ENCODE measurements at regions not wholly inside any gene's neighbourhood (a gene's known extent, or its start where the extent isn't known, plus 50 kb on each side); places are given as distances from the start of the nearest gene placed in this dataset.

- no peak overlapping the region for H3K27ac ChIP-seq
- no peak overlapping the region for H3K4me3 ChIP-seq
- H3K9me3 ChIP-seq: no peaks in the 10 kb centered on the region
- intact Hi-C loops (cut with DNase I): no loop called here
- ATAC-seq (no peak), DNase-seq (no peak)
- H3K4me1 ChIP-seq: no peaks in the 10 kb centered on the region
- WGBS, 3 donors: 92 to 100% (median 96%) methylated on average over 1 of the region's 1 CpG
- TF ChIP-seq CTCF (IDR thresholded peaks at IDR 0.05): no peak
- no peaks in the 10 kb centered on the region for H3K36me3 ChIP-seq (ENCODE audit: insufficient read depth in 1 of 2, low read depth in 1 of 2)
- H3K27me3 ChIP-seq (ENCODE audit: insufficient read depth in 3 of 3, low read length in 2 of 3): no peaks in the 10 kb centered on the region
Measured at GRCh38 chr2:129864719-129865118, 114.7 kb upstream of the RAB6C start.

GRCh38 chr2:129865976-129866375 is 113.5 kb upstream of the RAB6C start:
- Histone ChIP-seq H3K4me3 (no peak overlapping the region), H3K4me1 (no peaks in the 10 kb centered on the region), H3K27me3 (ENCODE audit: insufficient read depth in 3 of 3, low read length in 2 of 3) (no peaks in the 10 kb centered on the region), H3K36me3 (ENCODE audit: insufficient read depth in 1 of 2, low read depth in 1 of 2) (no peaks in the 10 kb centered on the region), H3K27ac (no peak overlapping the region), H3K9me3 (no peaks in the 10 kb centered on the region)
- WGBS, 3 donors: 88 to 91% (median 90%) methylated on average over 11 of the region's 11 CpGs
- intact Hi-C loops (cut with DNase I): no loop called here
- TF ChIP-seq CTCF (IDR thresholded peaks at IDR 0.05): no peak
- DNase-seq (no peak), ATAC-seq (no peak)

DNA sequence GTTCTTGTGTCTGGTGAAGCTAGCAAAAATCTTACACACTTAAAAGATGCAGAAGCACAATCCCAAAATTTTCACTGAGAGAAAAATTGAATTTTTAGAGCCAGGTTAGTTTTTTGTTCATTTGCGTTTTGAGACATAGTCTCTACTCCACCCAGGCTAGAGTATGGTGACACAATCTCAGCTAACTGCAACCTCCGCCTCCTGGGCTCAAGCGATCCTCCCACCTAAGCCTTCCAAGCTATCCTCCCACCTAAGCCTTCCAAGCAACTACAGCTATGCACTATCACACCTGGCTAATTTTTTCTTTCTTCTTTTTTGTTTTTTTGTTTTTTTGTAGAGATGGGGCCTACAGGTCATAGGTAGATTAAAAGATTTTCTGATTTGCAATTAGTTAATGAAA is 113.1 kb upstream of the RAB6C start:
- Histone ChIP-seq H3K4me3 (no peak overlapping the region), H3K9me3 (no peaks in the 10 kb centered on the region), H3K4me1 (no peaks in the 10 kb centered on the region), H3K36me3 (ENCODE audit: insufficient read depth in 1 of 2, low read depth in 1 of 2) (no peaks in the 10 kb centered on the region), H3K27ac (no peak overlapping the region), H3K27me3 (ENCODE audit: insufficient read depth in 3 of 3, low read length in 2 of 3) (no peaks in the 10 kb centered on the region)
- no peak for ATAC-seq
- intact Hi-C loops (cut with DNase I): no loop called here
- DNase-seq: no peak
- WGBS, 3 donors: 93 to 96% (median 95%) methylated on average over 3 of the region's 3 CpGs
- TF ChIP-seq CTCF (IDR thresholded peaks at IDR 0.05): no peak

GRCh38 chr2:129868151-129868550 is 111.3 kb upstream of the RAB6C start:
- no peaks in the 10 kb centered on the region for H3K27me3 ChIP-seq (ENCODE audit: insufficient read depth in 3 of 3, low read length in 2 of 3)
- 87 to 90% (median 88%) methylated on average over 8 of the region's 8 CpGs for WGBS, 3 donors
- no peak overlapping the region for H3K27ac ChIP-seq
- no peak overlapping the region for H3K4me3 ChIP-seq
- no peak for DNase-seq
- no peaks in the 10 kb centered on the region for H3K4me1 ChIP-seq
- no peaks in the 10 kb centered on the region for H3K9me3 ChIP-seq
- ATAC-seq: no peak
- no peaks in the 10 kb centered on the region for H3K36me3 ChIP-seq (ENCODE audit: insufficient read depth in 1 of 2, low read depth in 1 of 2)
- no peak for TF ChIP-seq CTCF (IDR thresholded peaks at IDR 0.05)
- intact Hi-C loops (cut with DNase I): no loop called here

GRCh38 chr2:129870685-129871241 is 108.7 kb upstream of the RAB6C start:
- no peak for ATAC-seq
- DNase-seq: no peak
- Histone ChIP-seq H3K36me3 (ENCODE audit: insufficient read depth in 1 of 2, low read depth in 1 of 2) (no peaks in the 10 kb centered on the region), H3K4me1 (no peaks in the 10 kb centered on the region), H3K27me3 (ENCODE audit: insufficient read depth in 3 of 3, low read length in 2 of 3) (no peaks in the 10 kb centered on the region), H3K4me3 (no peak overlapping the region), H3K27ac (no peak overlapping the region), H3K9me3 (no peaks in the 10 kb centered on the region)
- intact Hi-C loops (cut with DNase I): no loop called here
- WGBS, 3 donors: 83 to 92% (median 89%) methylated on average over 4 of the region's 4 CpGs
- no peak for TF ChIP-seq CTCF (IDR thresholded peaks at IDR 0.05)

All from psoas muscle (tissue), 7 donors.